Left cardiac atrium (tissue), 4 donors: ENCODE measurements at regions not wholly inside any gene's neighbourhood (a gene's known extent, or its start where the extent isn't known, plus 50 kb on each side); places are given as distances from the start of the nearest gene placed in this dataset.
"Not testable (repeated sequence)": the region's sequence is repeated elsewhere in the genome, so short reads cannot be mapped to it uniquely, and the experiment has no call there.

Experiments
- ATAC-seq, 2 donors: fragments of 200-7000 bp; cut with Tn5 transposase; one replicate each; pipeline ENCODE4 v1.9.1; 2020; ENCODE audit warnings: mild to moderate bottlenecking in 2 of 2, moderate library complexity in 2 of 2
- DNase-seq: peaks from one replicate; pipeline ENCODE4 v3.0.0-alpha.2; 2020
- intact Hi-C, 2 donors: fragments of 100-400 bp; cut with DNase I; formaldehyde crosslinking; loops; one replicate each; pipeline versions ENCODE4 v1.14.1 to v1.15.1; 2022 to 2023
- donor health status: DM: no; HTN: yes; CAD: no.
- donor health status: DM: no; HTN: yes; CAD: no; lungs with severe emphysema.
- donor health status: DM: yes; HTN: yes; CAD: no.
- donor health status: Dilated cardiomyopathy.

- DNase-seq (no peak), ATAC-seq (no peak)
- intact Hi-C loops: no loop called here
These were observed 559.9 kb downstream of the RAB28 start for GRCh38 chr4:12924253-12924652.

GRCh38 chr4:12912896-12913418, 571.2 kb downstream of the RAB28 start:
- intact Hi-C loops: no loop called here
- DNase-seq (no peak), ATAC-seq (peak in 1 of 2 donors; percentile 55)

DNA sequence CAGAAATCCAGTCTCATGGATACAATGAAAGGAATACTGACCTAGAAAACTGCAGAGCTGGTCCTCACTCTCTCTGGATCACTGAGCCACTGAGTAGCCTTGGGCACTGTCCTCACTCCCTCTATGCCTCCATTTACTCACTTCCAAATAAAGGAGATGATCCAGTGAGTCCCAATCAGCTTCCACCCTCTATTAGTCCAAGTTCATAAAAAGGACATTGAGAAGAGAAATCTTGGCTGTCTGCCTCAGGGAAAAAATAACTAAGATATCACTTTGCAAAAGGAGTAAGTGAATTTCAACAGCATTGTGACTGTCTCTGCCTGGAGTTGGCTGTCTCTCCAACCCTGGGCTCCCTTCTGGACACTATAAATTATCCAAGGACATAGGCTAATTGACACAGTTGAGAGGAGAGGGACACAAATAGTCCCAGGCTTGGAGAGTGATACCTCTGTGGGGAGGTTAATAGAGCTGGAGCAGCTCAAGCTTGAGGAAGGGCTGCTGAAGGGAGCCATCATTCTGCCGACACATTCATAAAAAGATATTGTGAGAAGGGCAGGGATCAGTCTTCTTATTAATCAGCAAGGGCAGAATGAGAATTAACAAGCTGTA, 572.3 kb downstream of the RAB28 start:
- no peak for DNase-seq
- intact Hi-C loops: no loop called here
- ATAC-seq: peak; percentile 48 to 85

DNA sequence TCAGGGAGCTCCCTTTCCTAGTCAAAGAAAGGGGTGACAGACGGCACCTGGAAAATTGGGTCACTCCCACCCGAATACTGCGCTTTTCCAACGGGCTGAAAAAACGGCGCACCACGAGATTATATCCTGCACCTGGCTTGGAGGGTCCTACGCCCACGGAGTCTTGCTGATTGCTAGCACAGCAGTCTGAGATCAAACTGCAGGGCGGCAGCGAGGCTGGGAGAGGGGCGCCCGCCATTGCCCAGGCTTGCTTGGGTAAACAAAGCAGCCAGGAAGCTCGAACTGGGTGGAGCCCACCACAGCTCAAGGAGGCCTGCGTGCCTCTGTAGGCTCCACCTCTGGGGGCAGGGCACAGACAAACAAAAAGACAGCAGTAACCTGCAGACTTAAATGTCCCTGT, 580.5 kb downstream of the RAB28 start:
- intact Hi-C loops, DNase-seq, ATAC-seq: not testable (repeated sequence)

- intact Hi-C loops: no loop called here
- no peak for ATAC-seq
These were observed 581.4 kb downstream of the RAB28 start for GRCh38 chr4:12902735-12903134.

DNA sequence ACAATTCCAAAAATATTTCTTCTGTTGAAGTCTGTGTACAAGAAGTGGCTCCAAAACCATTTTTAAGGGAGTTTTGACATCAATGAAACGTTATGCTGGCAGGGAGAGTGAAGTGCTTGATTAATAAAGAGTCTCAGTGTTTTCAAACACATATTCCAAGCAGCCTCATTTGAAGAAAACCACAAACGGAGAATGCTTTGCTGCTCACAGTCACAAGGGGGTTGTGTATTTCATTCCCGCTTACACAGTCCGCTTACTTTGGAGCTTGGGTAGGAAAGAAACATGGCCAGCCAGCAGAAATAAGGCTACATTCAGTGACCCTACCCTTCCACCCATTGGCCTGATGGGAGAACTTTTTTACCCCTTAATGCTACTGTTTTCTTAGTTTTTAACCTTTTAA, 586.2 kb downstream of the RAB28 start:
- ATAC-seq: no peak
- intact Hi-C loops: no loop called here
- DNase-seq: no peak

More at GRCh38 chr4:12902735-12903134, 581.4 kb downstream of the RAB28 start:
- no peak for DNase-seq

- no peak for DNase-seq
- ATAC-seq: no peak
- intact Hi-C loops: no loop called here
These were observed 590.1 kb downstream of the RAB28 start for GRCh38 chr4:12894062-12894461.

GRCh38 chr4:12889054-12889453, 595.1 kb downstream of the RAB28 start:
- peak in 1 of 2 donors; percentile 92 for ATAC-seq
- intact Hi-C loops: no loop called here
- DNase-seq: peak; percentile 24

DNA sequence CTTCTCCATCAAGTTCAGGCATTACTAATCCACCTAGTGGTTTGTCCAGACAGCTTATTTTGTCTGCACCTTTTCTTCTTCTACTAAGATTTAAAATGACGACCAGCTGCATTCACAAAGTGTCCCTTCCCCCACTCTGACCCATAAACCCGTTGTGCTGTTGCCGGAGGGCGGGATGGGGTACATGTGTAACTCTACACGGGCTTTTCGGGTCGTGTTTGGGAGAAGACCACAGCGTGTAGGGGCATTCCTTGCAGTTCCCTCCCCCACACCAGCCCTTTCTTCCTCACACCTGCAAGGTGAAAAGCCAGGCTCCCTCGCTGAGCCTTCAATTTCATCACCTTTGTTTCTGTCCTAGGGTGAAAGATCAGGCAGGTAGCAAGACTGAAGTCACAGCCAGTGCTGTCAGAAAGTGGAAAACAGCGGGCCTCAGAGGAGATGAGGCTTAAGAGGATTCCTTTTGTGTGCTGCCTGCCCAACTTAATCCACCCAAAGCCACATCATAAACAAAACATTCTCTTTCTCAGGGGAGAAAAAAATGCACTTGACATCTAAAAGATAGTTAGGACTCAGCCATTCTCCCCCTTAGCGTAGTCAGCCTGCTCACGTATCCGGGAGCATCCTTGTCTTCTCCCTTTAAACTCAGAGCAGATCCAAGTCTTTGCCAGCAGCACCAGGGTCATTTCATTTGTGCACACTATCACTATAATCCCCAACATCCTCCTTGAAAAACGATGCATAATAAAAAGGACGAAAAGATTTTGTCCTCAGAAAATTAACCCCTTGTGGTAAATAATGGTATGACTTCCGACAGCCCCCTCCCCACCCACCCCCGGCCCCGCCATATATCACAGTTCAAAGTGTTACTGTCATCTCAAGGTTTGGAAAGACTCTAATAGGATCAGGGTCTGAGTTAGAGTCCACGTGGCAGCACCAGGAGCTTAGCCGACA, 599.0 kb downstream of the RAB28 start:
- DNase-seq (no peak), ATAC-seq (no peak)
- intact Hi-C loops: no loop called here

GRCh38 chr4:12881945-12882584, 602.1 kb downstream of the RAB28 start:
- DNase-seq (no peak), ATAC-seq (peak in 1 of 2 donors; percentile 41)
- intact Hi-C loops: no loop called here

- no peak for ATAC-seq
- no peak for DNase-seq
- intact Hi-C loops: no loop called here
These were observed 603.3 kb downstream of the RAB28 start for GRCh38 chr4:12880844-12881243.

DNA sequence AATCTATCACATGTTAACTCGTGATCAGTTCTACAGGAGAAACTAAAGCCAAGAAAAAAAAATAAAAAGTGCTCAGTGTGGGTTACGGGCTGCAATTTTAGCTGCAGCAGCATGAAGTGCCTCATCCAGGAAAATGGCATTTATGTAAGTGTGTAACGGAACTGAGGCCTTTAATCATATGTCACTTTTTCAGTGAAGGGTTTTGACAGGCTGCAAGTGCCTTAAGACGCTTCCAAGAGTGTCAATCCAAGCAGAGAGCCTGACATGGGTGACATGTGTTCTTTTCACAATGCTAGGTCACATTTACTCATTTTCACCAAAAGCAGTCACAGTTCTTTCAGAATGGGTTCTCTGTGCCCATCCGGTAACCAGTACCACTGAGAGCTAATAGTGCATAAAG, 604.6 kb downstream of the RAB28 start:
- intact Hi-C loops: no loop called here
- ATAC-seq: no peak
- DNase-seq: no peak

GRCh38 chr4:12875640-12876243, 608.4 kb downstream of the RAB28 start:
- intact Hi-C loops: no loop called here
- ATAC-seq (no peak), DNase-seq (no peak)

GRCh38 chr4:12873351-12873750, 610.8 kb downstream of the RAB28 start:
- intact Hi-C loops: no loop called here
- ATAC-seq: no peak

GRCh38 chr4:12861422-12861821, 622.7 kb downstream of the RAB28 start:
- ATAC-seq (no peak), DNase-seq (no peak)
- intact Hi-C loops: no loop called here

More at GRCh38 chr4:12873351-12873750, 610.8 kb downstream of the RAB28 start:
- no peak for DNase-seq

DNA sequence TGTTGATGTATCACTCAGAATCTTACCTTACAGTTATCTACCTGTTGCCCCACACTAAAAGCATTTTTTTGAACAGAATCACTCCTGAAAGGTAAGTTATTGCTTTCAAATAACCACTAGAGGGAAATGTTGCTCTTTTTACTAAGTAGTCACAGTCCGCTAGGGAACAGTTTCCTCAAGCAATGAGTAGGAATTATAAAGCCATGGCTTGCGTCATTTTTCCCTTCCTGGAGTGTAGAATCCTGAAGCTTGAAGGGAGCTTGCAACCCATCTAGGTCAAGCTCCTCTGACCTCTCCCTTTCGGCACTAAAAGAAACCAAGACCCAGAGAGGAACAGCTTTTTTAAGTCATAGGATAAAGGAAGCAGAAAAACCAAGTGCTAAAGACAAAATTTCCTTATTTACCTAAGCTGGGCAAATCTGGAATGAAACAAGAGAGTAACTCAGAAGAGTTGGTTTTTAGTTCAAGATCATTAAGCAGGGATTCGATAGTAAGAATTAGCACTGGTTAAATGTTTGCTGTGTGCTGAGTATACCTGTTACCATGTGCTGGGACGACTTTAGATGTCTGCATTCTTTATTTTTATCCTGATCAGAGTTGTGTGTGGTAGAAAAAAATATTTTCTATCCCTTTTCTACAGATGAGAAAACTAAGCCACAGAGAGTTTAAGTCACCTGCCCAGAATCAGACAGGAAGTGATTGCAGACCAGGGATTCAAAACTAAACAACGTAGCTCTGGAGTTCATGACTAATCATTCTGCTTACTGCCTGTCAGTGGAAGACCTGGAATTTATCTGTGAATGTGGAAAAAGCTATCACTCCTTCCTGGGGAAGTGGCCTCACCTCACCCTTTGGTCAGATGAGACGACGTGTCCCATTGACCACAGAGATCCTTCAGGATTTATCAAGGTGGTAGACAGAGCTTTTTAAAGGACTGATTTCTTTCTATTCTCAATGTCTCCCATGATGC, 631.5 kb downstream of the RAB28 start:
- ATAC-seq: peak; percentile 76 to 83
- intact Hi-C loops: loop anchor here (5.0 kb wide), 1 partner anchor 695 kb away; no protein-coding TSS in a partner anchor
- no peak for DNase-seq

DNA sequence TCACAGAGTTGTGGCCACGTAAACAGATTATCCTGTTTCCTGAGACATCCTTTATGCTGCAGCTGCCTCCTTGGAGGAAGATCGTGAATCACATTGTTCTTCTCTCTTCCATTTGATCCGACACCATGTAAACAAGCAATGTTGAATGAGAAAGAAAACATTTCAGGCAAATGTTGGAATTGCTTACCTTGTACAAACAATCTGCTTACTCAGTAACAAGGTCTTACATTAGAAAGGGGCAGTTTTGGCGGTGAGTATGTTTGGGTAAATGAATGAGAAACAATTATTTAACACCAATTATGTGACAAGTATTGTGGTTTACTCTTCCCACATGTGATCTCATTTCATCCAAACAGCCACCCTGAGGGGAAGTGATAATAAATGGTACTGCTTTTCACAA, 637.8 kb downstream of the RAB28 start:
- no peak for DNase-seq
- intact Hi-C loops: no loop called here
- no peak for ATAC-seq

GRCh38 chr4:12844141-12844540, 640.0 kb downstream of the RAB28 start:
- ATAC-seq (no peak), DNase-seq (no peak)
- intact Hi-C loops: no loop called here
